HCT116 (cell line): ENCODE measurements at regions not wholly inside any gene's neighbourhood (a gene's known extent, or its start where the extent isn't known, plus 50 kb on each side); places are given as distances from the start of the nearest gene placed in this dataset.

Experiments
- ATAC-seq: fragments of 200-7000 bp; cut with Tn5 transposase; 2 replicates; pipeline ENCODE4 v1.9.1; 2020; ENCODE audit warnings: mild to moderate bottlenecking, moderate library complexity
- BruUV-seq: library from RNA; stranded (reverse); fragments of 400-500 nt; replicated peaks from 2 replicates; lab custom pipeline; 2021; lab: Mats Ljungman, UMichigan
- CTCF ChIA-PET: fragments of 300-600 bp; sonication (Branson Sonifier 250); formaldehyde crosslinking; loops from one replicate; lab custom pipeline; 2021; ENCODE audit warnings: antibody characterized with exemption; lab: Charles Lee
- POLR2A ChIA-PET: fragments of 300-600, 350-600 bp; sonication (Branson Sonifier 250); formaldehyde crosslinking; loops from one replicate; lab custom pipeline; 2021; ENCODE audit warnings: antibody characterized with exemption; lab: Charles Lee
- RAD21 ChIA-PET, 2 experiments: fragments of 300-600 bp; sonication (Branson Sonifier 250); formaldehyde crosslinking; loops; one replicate each; lab custom pipeline; 2023; ENCODE audit warnings: low total read pairs in 2 of 2; ENCODE audit not compliant: uncharacterized antibody in 2 of 2, unreplicated experiment in 2 of 2, low non-redundant PET in 1 of 2; lab: Charles Lee
- DNase-seq: peaks from one replicate; pipeline ENCODE4 v3.0.0-alpha.2; 2010; ENCODE audit warnings: low read depth, low spot score
- H2AFZ ChIP-seq: fragments of 200-600 bp; shearing (Covaris generic), sonication (generic); 2 replicates; pipeline ENCODE4 v1.6.1; 2017; ENCODE audit warnings: low read depth, mixed run types, mixed read lengths, antibody characterized with exemption, low read length; ENCODE audit not compliant: poor library complexity, severe bottlenecking
- H3K27ac ChIP-seq: 2 replicates; pipeline ENCODE4 v1.5.1; 2012; ENCODE audit warnings: low read depth, low read length
- H3K27me3 ChIP-seq: fragments of 200-600 bp; sonication (generic); 2 replicates; pipeline ENCODE4 v1.6.1; 2016; ENCODE audit warnings: mixed run types, low read length, mixed read lengths; ENCODE audit not compliant: insufficient read depth
- H3K36me3 ChIP-seq, 2 experiments: fragments of 200-500 bp in 1 of 2; fragments of 200-600 bp in 1 of 2; sonication (Bioruptor generic) in 1 of 2; sonication (generic) in 1 of 2; 2 replicates each; pipeline versions ENCODE4 v1.5.1 to v1.6.1; 2014 to 2016; ENCODE audit warnings: low read length in 2 of 2, inconsistent platforms in 1 of 2, mixed read lengths in 1 of 2, mixed run types in 1 of 2; ENCODE audit not compliant: insufficient read depth in 2 of 2, control insufficient read depth in 1 of 2
- H3K4me1 ChIP-seq, 2 experiments: fragments of 200-600 bp in 1 of 2; sonication (generic) in 1 of 2; 2 replicates each; pipeline versions ENCODE4 v1.5.1 to v1.6.1; 2012 to 2017; ENCODE audit warnings: low read length in 2 of 2, inconsistent platforms in 1 of 2, mild to moderate bottlenecking in 1 of 2, mixed read lengths in 1 of 2, mixed run types in 1 of 2, moderate library complexity in 1 of 2; ENCODE audit not compliant: insufficient read depth in 2 of 2, control insufficient read depth in 1 of 2
- H3K4me2 ChIP-seq: fragments of 200-600 bp; sonication (generic); 2 replicates; pipeline ENCODE4 v1.6.1; 2017; ENCODE audit warnings: mixed run types, low read length, mixed read lengths
- H3K4me3 ChIP-seq, 2 experiments: fragments of 200-600 bp in 1 of 2; sonication (generic) in 1 of 2; replicated peaks in 1 of 2; 2 replicates each; pipeline ENCODE4 v1.5.1; 2011 to 2016; ENCODE audit warnings: low read length in 2 of 2, control low read depth in 1 of 2, low read depth in 1 of 2, mild to moderate bottlenecking in 1 of 2, mixed read lengths in 1 of 2, mixed run types in 1 of 2
- H3K79me2 ChIP-seq: fragments of 200-600 bp; sonication (generic); 2 replicates; pipeline ENCODE4 v1.6.1; 2017; ENCODE audit warnings: mild to moderate bottlenecking, mixed run types, low read length, moderate library complexity, mixed read lengths; ENCODE audit not compliant: insufficient read depth
- H3K9ac ChIP-seq: fragments of 200-600 bp; sonication (generic); 2 replicates; pipeline ENCODE4 v1.6.1; 2016; ENCODE audit warnings: low read length, mixed read lengths
- H3K9me2 ChIP-seq: fragments of 200-600 bp; sonication (generic), shearing (Covaris generic); 2 replicates; pipeline ENCODE4 v1.6.1; 2017; ENCODE audit warnings: mixed run types, mild to moderate bottlenecking, moderate library complexity; ENCODE audit not compliant: insufficient read depth
- H3K9me3 ChIP-seq, 2 experiments: fragments of 200-500 bp in 1 of 2; fragments of 200-600 bp in 1 of 2; sonication (Bioruptor generic) in 1 of 2; sonication (generic) in 1 of 2; 2 replicates each; pipeline ENCODE4 v1.6.1; 2014 to 2017; ENCODE audit warnings: low read length in 2 of 2, mixed read lengths in 2 of 2, inconsistent platforms in 1 of 2, low read depth in 1 of 2, mild to moderate bottlenecking in 1 of 2, mixed run types in 1 of 2, moderate library complexity in 1 of 2; ENCODE audit not compliant: control insufficient read depth in 1 of 2, insufficient read depth in 1 of 2
- H4K20me1 ChIP-seq: fragments of 200-600 bp; sonication (generic), shearing (Covaris generic); 2 replicates; pipeline ENCODE4 v1.6.1; 2017; ENCODE audit warnings: mixed run types, mild to moderate bottlenecking, moderate library complexity; ENCODE audit not compliant: insufficient read depth
- ATF3 ChIP-seq: IDR thresholded peaks from 2 replicates; pipeline ENCODE4 v1.6.1; 2012
- EGR1 ChIP-seq: IDR thresholded peaks from 2 replicates; pipeline ENCODE4 v1.6.1; 2012; ENCODE audit warnings: low read depth
- EZH2 ChIP-seq: fragments of 200-600 bp; sonication (generic); IDR thresholded peaks from 2 replicates; pipeline ENCODE4 v1.6.1; 2017; ENCODE audit warnings: antibody characterized with exemption, mixed run types
- EZH2phosphoT487 ChIP-seq: fragments of 200-600 bp; IDR thresholded peaks from 2 replicates; pipeline ENCODE4 v1.6.1; 2018; ENCODE audit warnings: antibody characterized with exemption, borderline replicate concordance
- FOSL1 ChIP-seq: IDR thresholded peaks from 2 replicates; pipeline ENCODE4 v1.6.1; 2012; ENCODE audit warnings: low read depth
- POLR2AphosphoS5 ChIP-seq: IDR thresholded peaks from 2 replicates; pipeline ENCODE4 v1.6.1; 2011; ENCODE audit warnings: mild to moderate bottlenecking, low read depth, low read length, moderate library complexity
- RAD21 ChIP-seq: IDR thresholded peaks from 2 replicates; pipeline ENCODE4 v1.6.1; 2012; ENCODE audit warnings: low read depth, mild to moderate bottlenecking
- SRF ChIP-seq: IDR thresholded peaks from 2 replicates; pipeline ENCODE4 v1.6.1; 2012; ENCODE audit warnings: low read depth
- TCF7L2 ChIP-seq: IDR thresholded peaks from 2 replicates; pipeline ENCODE4 v1.7.0; 2011; ENCODE audit warnings: borderline replicate concordance, inconsistent platforms; ENCODE audit not compliant: insufficient read depth, insufficient read length; ENCODE audit errors: extremely low read depth
- YY1 ChIP-seq: IDR thresholded peaks from 2 replicates; pipeline ENCODE4 v1.6.1; 2011; ENCODE audit warnings: low read length, low read depth, moderate library complexity, mild to moderate bottlenecking; ENCODE audit not compliant: insufficient replicate concordance; ENCODE audit errors: extremely low read depth
- ZFX ChIP-seq: fragments of 450-650 bp; IDR thresholded peaks from 2 replicates; pipeline ENCODE4 v1.6.1; 2017
- ZNF274 ChIP-seq: fragments of 200-500 bp; sonication (Bioruptor generic); IDR thresholded peaks from 2 replicates; pipeline ENCODE4 v1.6.1; 2014; ENCODE audit warnings: mild to moderate bottlenecking, low read depth, low read length, inconsistent platforms
- intact Hi-C: fragments of 100-400 bp; cut with micrococcal nuclease; formaldehyde crosslinking; loops from 2 replicates; pipeline ENCODE4 v1.10.0; 2022
- TF ChIP-seq, protein P1 (sequence below): IDR thresholded peaks from 2 replicates; pipeline ENCODE4 v1.6.1; 2012
- TF ChIP-seq, protein P2 (sequence below): IDR thresholded peaks from 2 replicates; pipeline ENCODE4 v1.6.1; 2011; ENCODE audit warnings: mild to moderate bottlenecking, low read length, moderate library complexity; ENCODE audit not compliant: insufficient replicate concordance; ENCODE audit errors: extremely low read depth
- TF ChIP-seq, protein P3 (sequence below): IDR thresholded peaks from 2 replicates; pipeline ENCODE4 v1.6.1; 2012; ENCODE audit warnings: low read depth

GRCh38 chr17:68807998-68808772 lies 147.0 kb downstream of the ABCA8 start:
- no peak for TF ChIP-seq EZH2phosphoT487
- no peak for TF ChIP-seq SRF
- no peak for TF ChIP-seq RAD21
- TF ChIP-seq EGR1 = no peak
- TF ChIP-seq ZFX = no peak
- TF ChIP-seq POLR2AphosphoS5 = no peak
- TF ChIP-seq EZH2 = no peak
- TF ChIP-seq, protein P1, sequence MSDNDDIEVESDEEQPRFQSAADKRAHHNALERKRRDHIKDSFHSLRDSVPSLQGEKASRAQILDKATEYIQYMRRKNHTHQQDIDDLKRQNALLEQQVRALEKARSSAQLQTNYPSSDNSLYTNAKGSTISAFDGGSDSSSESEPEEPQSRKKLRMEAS = no peak
- no peak for TF ChIP-seq ZNF274
- TF ChIP-seq, protein P2, sequence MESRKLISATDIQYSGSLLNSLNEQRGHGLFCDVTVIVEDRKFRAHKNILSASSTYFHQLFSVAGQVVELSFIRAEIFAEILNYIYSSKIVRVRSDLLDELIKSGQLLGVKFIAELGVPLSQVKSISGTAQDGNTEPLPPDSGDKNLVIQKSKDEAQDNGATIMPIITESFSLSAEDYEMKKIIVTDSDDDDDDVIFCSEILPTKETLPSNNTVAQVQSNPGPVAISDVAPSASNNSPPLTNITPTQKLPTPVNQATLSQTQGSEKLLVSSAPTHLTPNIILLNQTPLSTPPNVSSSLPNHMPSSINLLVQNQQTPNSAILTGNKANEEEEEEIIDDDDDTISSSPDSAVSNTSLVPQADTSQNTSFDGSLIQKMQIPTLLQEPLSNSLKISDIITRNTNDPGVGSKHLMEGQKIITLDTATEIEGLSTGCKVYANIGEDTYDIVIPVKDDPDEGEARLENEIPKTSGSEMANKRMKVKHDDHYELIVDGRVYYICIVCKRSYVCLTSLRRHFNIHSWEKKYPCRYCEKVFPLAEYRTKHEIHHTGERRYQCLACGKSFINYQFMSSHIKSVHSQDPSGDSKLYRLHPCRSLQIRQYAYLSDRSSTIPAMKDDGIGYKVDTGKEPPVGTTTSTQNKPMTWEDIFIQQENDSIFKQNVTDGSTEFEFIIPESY = no peak
- TF ChIP-seq, protein P3, sequence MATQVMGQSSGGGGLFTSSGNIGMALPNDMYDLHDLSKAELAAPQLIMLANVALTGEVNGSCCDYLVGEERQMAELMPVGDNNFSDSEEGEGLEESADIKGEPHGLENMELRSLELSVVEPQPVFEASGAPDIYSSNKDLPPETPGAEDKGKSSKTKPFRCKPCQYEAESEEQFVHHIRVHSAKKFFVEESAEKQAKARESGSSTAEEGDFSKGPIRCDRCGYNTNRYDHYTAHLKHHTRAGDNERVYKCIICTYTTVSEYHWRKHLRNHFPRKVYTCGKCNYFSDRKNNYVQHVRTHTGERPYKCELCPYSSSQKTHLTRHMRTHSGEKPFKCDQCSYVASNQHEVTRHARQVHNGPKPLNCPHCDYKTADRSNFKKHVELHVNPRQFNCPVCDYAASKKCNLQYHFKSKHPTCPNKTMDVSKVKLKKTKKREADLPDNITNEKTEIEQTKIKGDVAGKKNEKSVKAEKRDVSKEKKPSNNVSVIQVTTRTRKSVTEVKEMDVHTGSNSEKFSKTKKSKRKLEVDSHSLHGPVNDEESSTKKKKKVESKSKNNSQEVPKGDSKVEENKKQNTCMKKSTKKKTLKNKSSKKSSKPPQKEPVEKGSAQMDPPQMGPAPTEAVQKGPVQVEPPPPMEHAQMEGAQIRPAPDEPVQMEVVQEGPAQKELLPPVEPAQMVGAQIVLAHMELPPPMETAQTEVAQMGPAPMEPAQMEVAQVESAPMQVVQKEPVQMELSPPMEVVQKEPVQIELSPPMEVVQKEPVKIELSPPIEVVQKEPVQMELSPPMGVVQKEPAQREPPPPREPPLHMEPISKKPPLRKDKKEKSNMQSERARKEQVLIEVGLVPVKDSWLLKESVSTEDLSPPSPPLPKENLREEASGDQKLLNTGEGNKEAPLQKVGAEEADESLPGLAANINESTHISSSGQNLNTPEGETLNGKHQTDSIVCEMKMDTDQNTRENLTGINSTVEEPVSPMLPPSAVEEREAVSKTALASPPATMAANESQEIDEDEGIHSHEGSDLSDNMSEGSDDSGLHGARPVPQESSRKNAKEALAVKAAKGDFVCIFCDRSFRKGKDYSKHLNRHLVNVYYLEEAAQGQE = no peak
- no peak for TF ChIP-seq YY1
- no peak for TF ChIP-seq TCF7L2
- no peak for TF ChIP-seq ATF3
- TF ChIP-seq FOSL1 = no peak
- BruUV-seq = no TSS peak
- Histone ChIP-seq H3K9ac (no peak overlapping the region), H3K27me3 (no peaks in the 10 kb centered on the region), H3K9me2 (no peaks in the 10 kb centered on the region), H3K27ac (no peak overlapping the region), H3K4me2 (no peak overlapping the region), H2AFZ (no peak overlapping the region), H3K4me3 (no peak overlapping the region), H3K9me3 (no peaks in the 10 kb centered on the region; a peak in 1 of 4 replicates), H3K36me3 (no peaks in the 10 kb centered on the region), H4K20me1 (no peaks in the 10 kb centered on the region), H3K4me1 (no peaks in the 10 kb centered on the region), H3K79me2 (no peaks in the 10 kb centered on the region)
- no peak for ATAC-seq
- DNase-seq = no peak
- intact Hi-C loops = no loop called here
- POLR2A ChIA-PET = no interaction called here
- RAD21 ChIA-PET = no interaction called here
- CTCF ChIA-PET = interaction anchor here (0.8 to 1.2 kb wide), 4 partner anchors 13 to 99 kb away, joined by 3 to 4 read pairs (median 4); no protein-coding TSS in a partner anchor
